Psoas muscle (tissue), 7 donors: ENCODE measurements at regions not wholly inside any gene's neighbourhood (a gene's known extent, or its start where the extent isn't known, plus 50 kb on each side); places are given as distances from the start of the nearest gene placed in this dataset.

Experiments
- ATAC-seq, 4 donors: fragments of 200-7000 bp; cut with Tn5 transposase; one replicate each; pipeline ENCODE4 v1.9.1; 2020; ENCODE audit warnings: moderate library complexity in 3 of 4, mild to moderate bottlenecking in 2 of 4
- DNase-seq, 2 donors: peaks; one replicate each; pipeline ENCODE4 v3.0.0-alpha.2; 2020
- H3K27ac ChIP-seq: fragments of 200-600 bp; one replicate; pipeline ENCODE4 v1.8.0; 2022
- H3K27me3 ChIP-seq, 3 donors: fragments of 200-600 bp in 1 of 3; one replicate each; pipeline versions ENCODE4 v1.6.1 to v1.8.0; 2013 to 2022; ENCODE audit warnings: low read length in 2 of 3, mild to moderate bottlenecking in 2 of 3, moderate library complexity in 1 of 3; ENCODE audit not compliant: insufficient read depth in 3 of 3
- H3K36me3 ChIP-seq, 2 donors: fragments of 200-600 bp in 1 of 2; one replicate each; pipeline versions ENCODE4 v1.6.1 to v1.8.0; 2013 to 2022; ENCODE audit warnings: low read depth in 1 of 2, mild to moderate bottlenecking in 1 of 2, moderate library complexity in 1 of 2; ENCODE audit not compliant: insufficient read depth in 1 of 2
- H3K4me1 ChIP-seq: fragments of 200-600 bp; one replicate; pipeline ENCODE4 v1.8.0; 2022
- H3K4me3 ChIP-seq: fragments of 200-600 bp; one replicate; pipeline ENCODE4 v1.8.0; 2022; ENCODE audit warnings: mild to moderate bottlenecking
- H3K9me3 ChIP-seq: fragments of 200-600 bp; one replicate; pipeline ENCODE4 v1.8.0; 2022
- CTCF ChIP-seq: fragments of 200-600 bp; IDR thresholded peaks from one replicate; pipeline ENCODE4 v1.8.0; 2022; ENCODE audit warnings: antibody characterized with exemption
- WGBS, 3 donors: extraction: QIAGEN DNeasy Blood & Tissue Kit; methylation state at CpG; one replicate each; pipeline versions ENCODE4 v1.1.6 to v1.1.7; 2013; 5-methylcytosine and 5-hydroxymethylcytosine counted together
- intact Hi-C, 2 donors: fragments of 100-400 bp; cut with DNase I; formaldehyde crosslinking; loops; one replicate each; pipeline versions ENCODE4 v1.11.0 to v1.14.2; 2022
- donor health status: healthy with polysubstance abuse.
- donor health status: DM: no; HTN: no; CAD: no; lungs with moderate emphysema.
- donor health status: Bipolar disorder and iron deficiency.
- donor health status: healthy.
- donor health status: DM: yes; HTN: yes; CAD: no.
- donor health status: DM: no; HTN: no; CAD: no.
- donor health status: DM: yes; HTN: yes; CAD: no.

GRCh38 chr18:78722929-78723710 lies 256.5 kb upstream of the SALL3 start:
- ATAC-seq, result no peak
- no peak for DNase-seq
- 62 to 65% (median 65%) methylated on average over 20 of the region's 20 CpGs for WGBS, 3 donors
- peaks cover 0 to 20% (median 12%) of the 10 kb centered on the region in 3 donors for H3K27me3 ChIP-seq
- no peak for TF ChIP-seq CTCF
- intact Hi-C loops, result no loop called here
- no peaks in the 10 kb centered on the region for H3K9me3 ChIP-seq
- H3K36me3 ChIP-seq, result no peaks in the 10 kb centered on the region
- H3K4me1 ChIP-seq, result no peaks in the 10 kb centered on the region
- H3K27ac ChIP-seq, result no peak overlapping the region
- H3K4me3 ChIP-seq, result no peak overlapping the region

- intact Hi-C loops, result no loop called here
- H3K4me3 ChIP-seq, result no peak overlapping the region
- no peak for TF ChIP-seq CTCF
Measured at GRCh38 chr18:78724214-78724914, 255.3 kb upstream of the SALL3 start.

GRCh38 chr18:78725426-78725825 lies 254.2 kb upstream of the SALL3 start:
- WGBS, 3 donors, result 50 to 56% (median 51%) methylated on average over 10 of the region's 10 CpGs
- DNase-seq (no peak), ATAC-seq (no peak)
- Histone ChIP-seq H3K27ac (no peak overlapping the region), H3K27me3 (peaks cover 0 to 16% (median 10%) of the 10 kb centered on the region in 3 donors), H3K4me3 (no peak overlapping the region), H3K4me1 (no peaks in the 10 kb centered on the region), H3K9me3 (no peaks in the 10 kb centered on the region), H3K36me3 (no peaks in the 10 kb centered on the region)
- no peak for TF ChIP-seq CTCF
- intact Hi-C loops, result no loop called here

More at GRCh38 chr18:78724214-78724914, 255.3 kb upstream of the SALL3 start:
- 39 to 57% (median 49%) methylated on average over 15 of the region's 15 CpGs for WGBS, 3 donors
- Histone ChIP-seq H3K4me1 (no peaks in the 10 kb centered on the region), H3K9me3 (no peaks in the 10 kb centered on the region), H3K27ac (no peak overlapping the region), H3K27me3 (peaks cover 0 to 20% (median 11%) of the 10 kb centered on the region in 3 donors), H3K36me3 (no peaks in the 10 kb centered on the region)
- ATAC-seq, result no peak
- no peak for DNase-seq

- H3K9me3 ChIP-seq, result no peaks in the 10 kb centered on the region
- no peak overlapping the region for H3K4me3 ChIP-seq
- ATAC-seq, result no peak
- TF ChIP-seq CTCF, result no peak
- DNase-seq, result no peak
- H3K27ac ChIP-seq, result no peak overlapping the region
- peaks cover 0 to 9% (median 6%) of the 10 kb centered on the region in 3 donors for H3K27me3 ChIP-seq
- no peaks in the 10 kb centered on the region for H3K4me1 ChIP-seq
- 91 to 92% (median 91%) methylated on average over 49 to 50 of the region's 50 CpGs for WGBS, 3 donors
- intact Hi-C loops, result no loop called here
- no peaks in the 10 kb centered on the region for H3K36me3 ChIP-seq
Measured at GRCh38 chr18:78726326-78727056, 253.1 kb upstream of the SALL3 start.
